NCI-H2171 (cell line): ENCODE measurements at regions not wholly inside any gene's neighbourhood (a gene's known extent, or its start where the extent isn't known, plus 50 kb on each side); places are given as distances from the start of the nearest gene placed in this dataset.

ENCODE experiments used
- DNase-seq: peaks from one replicate; lab custom pipeline; 2025; lab: John Stamatoyannopoulos, UW

DNA sequence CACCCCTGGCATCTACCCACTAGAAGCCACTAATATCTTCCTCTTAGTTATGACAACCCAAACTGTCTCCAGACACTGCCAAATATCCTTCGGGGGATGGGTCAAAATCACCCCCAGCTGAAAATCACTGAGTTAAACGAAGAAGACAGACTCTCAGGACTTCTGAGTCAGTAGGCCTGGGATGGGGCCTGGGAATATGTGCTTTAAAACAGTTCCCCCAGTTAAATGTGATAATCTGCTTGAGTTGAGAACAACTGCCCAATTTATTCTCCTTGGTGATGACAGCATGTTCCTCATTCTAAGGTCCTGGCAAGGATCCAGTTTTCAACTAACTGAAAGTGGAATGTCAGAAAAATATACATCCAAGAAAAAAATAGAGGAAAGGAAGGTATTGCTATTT is 52.4 kb downstream of the CBLL2 start:
- no peak for DNase-seq

DNA sequence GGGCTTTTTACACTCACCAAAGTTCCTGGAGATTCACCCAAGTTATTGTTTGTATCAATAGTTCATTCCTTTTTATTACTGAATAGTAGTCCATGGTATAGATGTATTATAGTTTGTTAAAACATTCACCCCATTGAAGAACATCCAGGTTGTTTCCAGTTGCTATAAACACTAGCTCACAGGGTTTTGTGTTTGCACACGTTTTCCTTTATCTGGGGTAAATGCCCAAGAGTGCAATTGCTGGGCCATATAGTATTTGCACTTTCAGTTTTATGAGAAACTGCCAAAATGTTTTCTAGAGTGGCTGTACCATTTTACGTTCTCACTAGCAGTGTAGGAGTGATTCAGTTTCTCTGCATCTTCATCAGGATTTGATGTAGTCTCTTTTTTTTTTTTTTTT is 57.1 kb downstream of the CBLL2 start:
- no peak for DNase-seq

DNA sequence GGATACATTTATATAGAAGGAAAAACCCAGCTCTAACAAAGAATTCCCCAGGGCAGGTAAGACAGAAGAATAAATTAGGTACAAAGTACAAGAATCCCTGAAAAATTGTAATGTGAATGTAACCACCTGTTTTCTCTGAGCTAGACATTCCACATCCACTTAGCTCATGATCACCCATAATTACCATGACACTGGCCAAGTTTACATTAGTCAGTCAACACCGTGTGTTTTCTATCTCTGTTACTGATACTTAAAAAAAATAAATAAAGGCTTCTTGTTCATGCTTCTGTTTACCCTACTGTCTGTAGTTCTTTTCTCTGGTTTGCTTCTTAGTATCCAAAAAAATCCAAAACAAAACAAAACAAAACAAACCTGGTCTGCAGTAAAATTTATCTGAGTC is 66.0 kb downstream of the CBLL2 start:
- DNase-seq: no peak

DNA sequence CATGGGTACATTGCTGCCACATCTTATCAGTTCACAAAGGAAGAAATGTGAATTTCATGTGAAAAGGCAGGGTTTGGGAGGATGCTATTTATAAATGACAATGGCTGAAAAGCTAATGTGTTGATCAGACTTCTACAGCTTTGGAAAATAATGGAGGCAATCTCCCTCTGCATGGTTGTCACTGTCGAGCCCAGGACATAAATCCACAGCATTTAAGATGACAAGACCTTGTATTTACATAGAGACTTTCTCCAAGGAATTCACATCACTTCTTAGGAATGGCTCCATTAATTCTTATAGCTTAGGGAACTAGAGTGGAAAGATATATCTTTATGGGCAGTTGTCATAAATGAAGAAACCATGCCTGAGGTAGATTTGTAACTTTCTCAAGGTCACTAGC is 66.7 kb downstream of the CBLL2 start:
- DNase-seq: no peak

DNA sequence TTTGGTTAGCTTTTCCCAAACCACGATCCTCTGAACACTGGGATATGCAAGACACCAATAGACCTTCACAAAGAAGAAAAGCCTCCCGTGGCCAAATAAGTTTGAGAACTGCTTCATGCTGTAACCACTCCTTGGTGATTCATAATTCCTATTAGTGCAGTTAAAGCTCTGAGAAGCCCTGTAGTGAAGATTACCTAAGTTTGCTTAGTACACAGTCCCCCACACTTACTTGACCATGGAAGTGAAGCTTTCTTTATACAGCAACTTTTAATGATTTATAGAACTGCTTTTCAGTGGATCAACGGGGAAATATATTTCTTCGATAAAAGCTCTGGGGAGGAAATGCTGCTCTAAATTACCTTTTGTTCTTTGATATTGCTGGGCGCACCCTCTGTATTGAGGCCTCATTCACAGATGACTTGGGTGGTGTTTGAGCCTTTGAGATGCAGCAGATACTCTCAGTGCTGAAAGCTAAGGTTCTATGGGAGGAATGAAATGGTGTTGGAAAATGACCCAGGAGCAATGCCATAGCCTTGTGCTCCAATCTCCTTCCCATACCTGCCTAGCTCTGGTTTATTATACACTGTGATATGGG is 67.4 kb downstream of the CBLL2 start:
- no peak for DNase-seq

DNA sequence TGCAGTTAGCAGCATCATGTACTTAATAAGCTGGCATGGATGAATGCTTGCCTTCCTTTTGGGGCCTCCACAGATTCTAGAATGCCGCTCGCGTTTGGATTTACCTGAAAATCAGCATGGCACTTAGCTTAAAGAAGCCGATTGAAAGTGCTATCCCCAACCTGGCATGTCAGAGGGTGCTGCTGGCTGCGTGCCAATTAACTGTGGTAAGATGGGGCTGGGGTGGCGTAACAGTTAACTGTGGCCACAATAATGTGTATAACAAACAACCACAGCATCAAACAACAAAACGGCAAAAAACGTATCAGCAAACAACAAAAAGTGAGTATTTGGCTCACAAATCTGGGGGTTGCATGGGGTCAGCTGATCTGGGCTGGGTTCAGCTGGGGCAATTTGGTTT is 70.5 kb downstream of the CBLL2 start:
- no peak for DNase-seq

DNA sequence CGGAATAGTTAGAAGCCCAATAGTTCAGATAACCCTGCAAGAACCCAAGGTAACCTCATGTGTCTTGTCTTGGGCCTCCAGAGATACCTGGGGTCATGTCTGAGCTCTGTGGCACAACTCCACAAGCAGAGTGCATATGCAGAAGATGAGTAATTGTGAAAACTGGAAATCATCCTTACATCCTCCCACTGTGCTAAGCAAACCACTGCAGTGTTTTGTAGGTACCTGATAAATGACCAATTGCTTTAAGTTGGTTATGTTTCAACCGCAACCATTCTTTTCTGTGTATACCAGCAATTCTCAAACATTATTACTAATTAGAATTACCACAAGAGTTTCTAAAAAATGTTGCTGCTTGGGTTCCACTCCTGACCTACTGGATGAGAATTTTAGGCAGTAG is 73.2 kb downstream of the CBLL2 start:
- no peak for DNase-seq

DNA sequence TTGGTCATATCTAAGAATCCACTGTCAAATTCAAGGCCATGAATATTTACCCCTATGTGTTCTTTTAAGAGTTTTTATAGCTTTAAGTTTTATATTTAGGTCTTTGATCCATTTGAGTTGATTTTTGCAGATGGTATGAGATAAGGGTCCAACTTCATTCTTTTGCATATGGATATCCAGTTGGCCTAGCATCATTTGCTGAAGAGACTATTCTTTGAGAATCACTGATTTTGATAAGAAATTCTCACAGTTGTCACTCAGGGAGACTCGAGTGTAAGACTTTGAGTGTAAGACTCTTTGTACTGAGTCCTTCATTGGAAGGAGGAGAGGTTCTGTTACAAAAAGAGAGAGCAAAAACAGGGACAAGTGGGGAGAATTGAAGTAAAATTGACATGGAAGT is 74.8 kb downstream of the CBLL2 start:
- DNase-seq: no peak

DNA sequence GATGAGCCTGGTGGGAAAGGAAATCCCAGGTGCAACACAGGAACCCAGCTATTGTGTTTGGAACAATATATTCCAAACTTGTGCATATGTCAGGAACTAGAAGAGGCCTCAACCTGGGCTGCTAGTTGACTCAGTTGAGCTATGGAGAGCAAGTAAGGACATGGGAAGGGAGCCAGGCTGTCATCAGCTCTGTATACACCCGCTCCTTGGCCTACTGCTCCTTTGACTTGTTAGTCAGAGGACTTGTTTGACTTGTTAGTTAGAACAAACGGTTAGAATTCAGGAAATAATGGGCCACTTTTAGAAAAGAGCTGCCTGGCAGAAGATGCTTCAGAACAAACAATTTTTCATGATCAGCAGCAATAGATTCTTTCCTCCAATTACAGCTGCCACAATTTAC is 76.4 kb downstream of the CBLL2 start:
- no peak for DNase-seq

DNA sequence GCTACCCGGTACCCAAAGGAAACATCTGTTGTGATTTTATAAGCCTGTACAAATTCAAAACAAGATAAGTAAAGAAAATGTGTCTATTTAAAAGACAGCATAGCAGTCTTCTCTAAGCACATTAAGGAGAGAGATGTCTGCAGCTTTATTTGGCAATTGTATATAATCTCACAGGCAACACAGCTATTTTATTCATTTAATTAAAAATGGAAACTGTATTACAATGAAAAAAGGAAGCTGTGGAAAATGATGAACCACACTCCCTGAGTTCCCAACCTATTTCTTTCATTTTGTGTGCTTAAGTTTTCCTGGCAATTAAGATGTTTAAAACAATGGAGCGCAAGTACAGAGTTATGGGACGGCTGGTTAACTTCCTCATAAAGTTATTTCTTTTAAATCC is 78.4 kb downstream of the CBLL2 start:
- no peak for DNase-seq

DNA sequence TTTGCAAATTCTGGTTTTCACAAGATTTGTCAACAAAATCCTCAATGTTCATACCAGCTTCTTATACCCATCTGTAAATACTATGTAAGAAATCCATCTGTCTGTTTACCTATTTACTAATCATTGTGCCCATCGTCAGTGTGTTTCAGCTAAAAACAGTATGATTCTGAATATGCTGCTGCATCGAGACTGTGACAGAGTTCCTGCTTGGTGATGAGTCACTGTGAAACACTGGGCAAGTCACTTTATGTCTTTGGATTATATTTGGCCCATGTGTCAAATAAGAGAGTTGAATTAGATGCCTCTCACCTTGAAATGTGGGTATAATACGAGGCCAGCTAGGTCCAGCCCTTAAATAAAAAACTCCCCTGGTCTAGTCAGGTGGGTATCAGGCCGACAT is 79.3 kb downstream of the CBLL2 start:
- DNase-seq: no peak

DNA sequence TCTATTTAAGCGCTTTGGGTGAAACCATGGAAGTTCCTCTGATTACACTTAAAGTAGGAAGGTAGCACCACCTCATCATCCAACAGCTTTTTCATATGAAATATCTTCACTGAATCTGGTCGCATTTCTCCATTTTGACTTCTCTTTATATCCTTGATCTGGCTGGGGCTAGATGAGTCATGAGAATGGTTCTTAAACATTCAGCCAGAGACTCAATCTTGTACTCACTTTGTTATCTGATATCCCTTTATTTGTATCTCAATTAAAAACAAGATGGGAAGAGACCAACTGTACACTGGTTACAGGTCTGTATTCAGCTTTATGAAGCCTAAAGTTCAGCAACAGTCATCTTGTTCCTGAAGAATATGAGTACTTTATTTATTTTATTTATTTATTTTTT is 84.9 kb downstream of the CBLL2 start:
- DNase-seq: no peak

DNA sequence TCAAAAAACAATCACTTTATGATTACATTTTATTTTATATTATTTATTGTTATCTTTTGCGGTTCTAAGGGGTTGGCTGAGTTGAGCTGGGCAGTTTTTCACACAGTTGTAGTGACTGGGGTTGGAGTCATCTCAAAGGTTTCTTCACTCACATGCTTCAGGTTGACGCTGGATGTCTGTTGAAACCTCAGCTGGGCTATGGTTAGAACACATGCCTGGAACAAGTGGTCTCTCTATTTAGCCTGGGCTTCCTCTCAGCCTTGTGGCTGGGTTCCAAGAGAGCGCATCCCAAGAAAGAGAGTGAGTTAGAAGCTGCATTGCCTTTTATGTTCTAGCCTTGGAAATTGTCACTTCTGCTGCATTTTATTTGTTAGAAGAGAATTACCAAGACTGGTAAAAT is 87.4 kb downstream of the CBLL2 start:
- no peak for DNase-seq

DNA sequence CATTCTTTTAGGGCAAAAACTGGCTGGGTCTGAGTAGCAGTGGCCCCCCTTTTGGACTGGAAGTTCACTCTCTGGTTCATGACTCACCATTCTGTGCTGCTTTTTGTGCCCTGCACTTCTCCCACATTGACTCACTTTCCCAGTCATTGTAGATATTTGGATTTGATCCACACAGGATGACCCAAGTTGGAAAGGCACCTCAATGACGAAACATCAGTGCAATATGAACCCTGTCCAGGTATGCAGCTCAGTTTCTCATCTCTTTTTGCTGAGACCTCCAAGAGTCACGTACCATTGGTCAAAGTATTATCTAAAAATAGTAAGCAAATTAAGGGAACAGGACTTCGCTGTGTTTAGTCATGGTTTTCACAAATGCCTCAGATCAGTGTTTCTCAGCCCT is 92.7 kb downstream of the CBLL2 start:
- DNase-seq: no peak

DNA sequence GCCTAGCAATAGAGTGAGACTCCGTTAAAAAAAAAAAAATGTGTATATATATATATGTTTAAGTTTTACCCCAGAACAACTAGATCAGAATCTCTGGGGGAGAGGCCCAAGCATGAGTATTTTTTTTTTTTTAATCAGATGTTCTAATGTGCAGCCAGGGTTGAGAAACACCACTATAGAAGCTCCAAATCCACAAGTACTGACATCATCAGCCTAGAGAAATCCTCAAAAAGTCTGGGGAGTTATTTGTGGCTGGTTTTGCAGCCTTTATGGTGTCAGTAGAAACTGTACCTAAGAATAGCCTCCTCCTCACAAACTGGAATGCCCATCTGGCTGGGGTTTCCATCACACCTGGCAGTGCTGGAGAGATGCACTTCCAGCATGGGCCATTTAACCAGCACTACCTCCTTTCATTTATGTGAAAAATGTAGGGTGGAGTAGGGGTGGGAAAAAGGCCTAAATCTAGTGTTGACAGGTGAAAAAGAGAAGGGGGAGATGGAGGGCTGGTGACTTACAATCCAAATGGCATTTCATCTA is 93.5 kb downstream of the CBLL2 start:
- peak; percentile 9 for DNase-seq

DNA sequence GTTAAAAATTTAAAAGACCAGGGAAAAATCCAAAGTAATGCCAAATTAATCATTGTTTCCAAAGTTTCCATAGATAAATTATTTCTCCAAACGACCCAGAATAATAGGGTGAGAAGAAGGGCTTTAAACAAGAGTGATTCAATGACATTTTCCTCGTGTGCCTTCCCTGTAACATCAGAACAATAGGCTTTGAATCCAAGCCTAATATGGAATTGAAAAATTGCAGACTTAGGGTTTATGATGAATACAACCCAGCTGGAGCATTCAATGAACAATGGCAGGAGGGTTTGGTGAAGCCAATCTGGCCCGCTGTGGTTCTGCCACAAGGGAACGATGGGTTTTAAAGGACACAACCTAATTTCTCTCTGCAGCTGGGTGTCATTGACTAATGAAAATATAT is 94.2 kb downstream of the CBLL2 start:
- DNase-seq: no peak

DNA sequence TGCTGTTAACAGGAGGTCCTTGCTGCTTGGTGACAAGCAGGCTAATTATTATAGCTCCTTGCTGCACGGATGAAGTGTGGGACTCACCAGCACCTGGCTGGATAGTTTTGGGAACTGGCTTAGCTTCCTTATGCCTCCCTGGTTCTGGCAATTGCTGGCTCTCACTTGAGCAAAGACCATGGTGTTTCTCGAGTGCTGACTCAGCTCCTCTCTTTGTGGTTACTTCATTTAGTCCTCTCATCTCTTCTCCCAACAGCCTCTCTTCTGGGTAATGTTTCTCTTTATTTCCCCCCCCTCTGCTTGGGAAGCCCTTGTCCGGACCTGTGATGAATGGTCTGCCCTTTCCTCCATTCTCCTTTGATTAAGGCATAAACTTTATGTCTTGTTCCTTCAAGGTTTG is 100.4 kb downstream of the CBLL2 start:
- DNase-seq: no peak

DNA sequence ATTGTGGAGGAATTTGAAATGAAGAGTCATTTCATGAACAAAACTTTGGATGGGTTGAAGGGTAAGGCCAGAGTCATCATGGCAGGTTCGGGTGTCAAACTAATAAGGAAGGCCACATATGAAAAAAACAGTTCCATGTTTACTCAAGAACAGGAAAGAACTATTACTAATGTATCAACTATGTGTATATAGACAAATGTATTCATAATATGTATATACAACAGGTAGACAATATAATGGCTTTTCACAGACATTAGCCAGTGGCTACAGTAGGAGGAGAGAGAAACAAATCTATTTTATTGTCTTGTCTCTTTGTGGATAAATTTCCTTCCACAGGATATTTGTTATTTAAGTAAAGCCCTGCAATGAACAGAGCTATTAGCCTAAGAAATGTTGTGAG is 101.1 kb downstream of the CBLL2 start:
- DNase-seq: no peak

DNA sequence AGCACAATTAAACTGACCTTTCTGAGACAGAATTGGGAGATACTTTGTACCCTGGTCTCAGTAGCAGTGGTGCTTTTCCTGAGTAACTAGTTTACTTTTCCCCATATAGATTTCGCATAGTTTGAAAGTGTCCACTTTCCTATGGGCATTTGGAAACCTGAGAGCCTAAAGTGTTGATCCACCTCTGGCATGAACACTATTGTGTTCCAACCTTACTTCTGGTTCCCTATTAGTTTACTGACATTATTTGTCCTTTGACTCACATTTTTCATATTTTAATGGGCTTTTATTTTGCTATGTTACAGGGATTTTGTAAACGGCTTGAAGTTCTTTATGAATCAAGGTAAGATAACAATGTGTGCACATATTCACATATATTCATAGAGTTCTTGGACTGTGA is 103.7 kb downstream of the CBLL2 start:
- DNase-seq: no peak

DNA sequence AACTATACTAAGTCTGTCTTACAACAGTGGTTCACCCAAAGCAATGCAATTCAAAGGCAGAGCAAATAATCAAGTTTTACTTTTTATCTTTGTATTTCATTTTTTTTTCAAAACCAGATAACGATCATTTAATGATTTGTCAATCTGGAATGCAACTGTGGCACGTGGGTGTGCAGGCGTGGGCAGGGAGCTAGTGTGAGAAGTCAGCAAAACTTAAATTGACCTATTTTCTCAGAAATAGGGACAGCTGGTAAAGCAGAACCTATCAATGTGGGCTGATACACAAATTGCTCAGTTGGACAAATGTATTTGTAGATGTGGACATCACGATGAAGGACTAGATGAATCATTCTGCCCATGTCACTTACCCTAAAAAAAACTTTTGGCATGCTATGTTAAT is 105.6 kb downstream of the CBLL2 start:
- DNase-seq: no peak

DNA sequence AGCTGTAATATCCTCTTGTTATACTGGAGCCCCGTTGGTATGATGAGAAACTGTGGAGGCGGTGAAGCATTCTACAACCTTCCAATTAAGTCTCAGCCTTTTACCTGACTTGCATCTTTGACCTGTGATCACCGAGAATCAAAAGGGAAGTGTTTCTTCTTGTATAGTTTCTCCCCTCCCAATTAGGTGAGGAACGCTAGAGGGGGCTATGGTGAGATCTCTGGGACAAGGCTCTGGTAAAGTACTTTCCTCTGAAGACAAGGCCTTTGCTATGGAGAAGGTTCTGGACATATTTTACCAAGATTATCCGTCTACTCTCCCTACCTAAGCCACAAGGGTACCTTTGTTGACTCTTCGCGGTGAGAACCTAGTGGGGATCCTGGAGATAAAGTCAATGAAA is 111.3 kb downstream of the CBLL2 start:
- no peak for DNase-seq

DNA sequence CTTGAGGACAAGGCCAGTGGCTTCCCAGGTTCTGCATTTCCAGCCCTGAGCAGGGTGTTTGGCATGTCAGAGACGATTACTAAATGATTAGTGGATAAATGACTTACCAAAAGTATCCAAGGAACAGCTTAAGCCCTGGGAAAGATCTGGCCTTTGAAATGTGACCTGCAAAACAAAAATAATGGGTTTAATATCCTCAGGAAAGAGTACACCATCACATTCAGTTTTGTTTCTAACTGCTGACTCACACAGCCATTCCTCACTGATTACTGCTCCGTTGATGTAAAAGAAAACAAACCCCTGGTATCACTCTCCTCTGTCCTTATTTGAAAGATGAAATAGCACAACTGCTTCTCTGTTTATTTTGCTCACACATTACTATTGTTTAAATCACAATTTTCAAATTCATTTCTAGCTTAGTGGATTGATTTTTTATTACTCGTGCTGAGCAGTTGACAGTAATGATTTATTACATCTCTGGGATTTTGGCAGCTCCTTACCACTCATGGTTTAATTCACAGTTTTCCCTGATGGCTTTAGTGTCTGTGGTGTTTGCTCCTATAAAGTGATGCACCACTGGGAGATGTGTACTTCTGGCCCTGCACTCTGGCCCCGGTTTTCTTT is 117.0 kb downstream of the CBLL2 start:
- DNase-seq: no peak

DNA sequence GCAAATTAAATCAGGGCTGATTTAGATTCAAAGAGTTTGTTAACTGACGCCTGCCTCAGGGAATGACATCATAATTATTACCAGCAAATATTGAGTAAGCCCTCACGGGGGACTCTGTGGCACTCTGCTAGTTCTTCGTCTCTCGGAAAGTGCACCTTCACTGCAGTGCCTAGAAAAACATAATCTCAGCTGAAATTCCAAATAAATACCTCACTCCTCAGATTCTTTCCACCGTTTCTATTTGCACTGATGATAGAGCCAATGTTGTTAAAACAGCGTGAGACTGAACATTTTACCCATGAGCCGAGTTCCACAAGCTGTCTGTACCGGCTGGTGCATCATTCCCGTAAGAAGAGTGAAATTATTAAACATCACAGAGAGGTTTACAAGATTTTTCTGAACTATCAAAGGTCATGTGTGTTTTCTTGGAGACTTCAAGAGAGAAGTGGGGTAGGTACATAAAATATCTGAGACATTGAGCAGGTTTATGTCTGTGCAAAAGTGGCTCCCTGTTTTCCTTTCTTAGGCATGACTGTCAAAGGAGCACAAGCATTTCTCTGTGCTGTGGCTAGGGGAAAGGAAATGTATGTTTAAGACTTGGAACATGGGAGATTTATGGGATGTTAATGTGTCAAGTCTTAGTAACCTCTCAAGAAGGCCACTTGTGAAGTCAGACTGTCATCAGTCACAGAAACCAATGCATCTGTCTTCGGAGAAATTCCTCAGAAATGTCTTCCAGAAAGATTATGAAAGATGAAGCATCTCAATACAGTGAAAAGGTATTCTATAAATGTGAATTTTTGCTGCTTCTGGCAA is 119.6 kb downstream of the CBLL2 start:
- DNase-seq: no peak
